GM19099 (cell line): ENCODE measurements at regions not wholly inside any gene's neighbourhood (a gene's known extent, or its start where the extent isn't known, plus 50 kb on each side); places are given as distances from the start of the nearest gene placed in this dataset.

Source experiments
- POLR2A ChIP-seq: IDR thresholded peaks from 3 replicates; pipeline ENCODE4 v1.6.1; 2011; ENCODE audit warnings: low read depth; ENCODE audit not compliant: insufficient read length; ENCODE audit errors: extremely low read depth

GRCh38 chrX:857376-857775 is 226.8 kb downstream of the SHOX start:
- TF ChIP-seq POLR2A, result no peak

- TF ChIP-seq POLR2A, result no peak
Measured at GRCh38 chrX:856566-857290, 226.1 kb downstream of the SHOX start.

GRCh38 chrX:853304-853703 is 222.7 kb downstream of the SHOX start:
- TF ChIP-seq POLR2A, result no peak

- TF ChIP-seq POLR2A, result no peak
Measured at GRCh38 chrX:850471-850916, 219.9 kb downstream of the SHOX start.

GRCh38 chrX:848386-848785 is 217.8 kb downstream of the SHOX start:
- TF ChIP-seq POLR2A, result no peak

- no peak for TF ChIP-seq POLR2A
Measured at GRCh38 chrX:843306-843705, 212.7 kb downstream of the SHOX start.

GRCh38 chrX:840556-840955 is 210.0 kb downstream of the SHOX start:
- TF ChIP-seq POLR2A, result no peak

GRCh38 chrX:830532-830931 is 199.9 kb downstream of the SHOX start:
- TF ChIP-seq POLR2A, result no peak

GRCh38 chrX:829145-829544 is 198.6 kb downstream of the SHOX start:
- TF ChIP-seq POLR2A, result no peak

GRCh38 chrX:828411-828959 is 197.9 kb downstream of the SHOX start:
- TF ChIP-seq POLR2A, result no peak

GRCh38 chrX:826448-826847 is 195.9 kb downstream of the SHOX start:
- no peak for TF ChIP-seq POLR2A

- TF ChIP-seq POLR2A, result no peak
Measured at GRCh38 chrX:825991-826390, 195.4 kb downstream of the SHOX start.

- TF ChIP-seq POLR2A, result no peak
Measured at GRCh38 chrX:821327-822107, 190.9 kb downstream of the SHOX start.

GRCh38 chrX:819684-820083 is 189.1 kb downstream of the SHOX start:
- no peak for TF ChIP-seq POLR2A

GRCh38 chrX:817759-818300 is 187.2 kb downstream of the SHOX start:
- no peak for TF ChIP-seq POLR2A

- TF ChIP-seq POLR2A, result no peak
Measured at GRCh38 chrX:816411-816810, 185.8 kb downstream of the SHOX start.
